Activated CD8-positive, alpha-beta memory T cell treated with anti-CD3 and anti-CD28 coated beads, Interleukin-2, amount 50 U/mL, for 24 hours (primary cell): ENCODE measurements at regions not wholly inside any gene's neighbourhood (a gene's known extent, or its start where the extent isn't known, plus 50 kb on each side); places are given as distances from the start of the nearest gene placed in this dataset.

ENCODE experiments used
- DNase-seq: peaks from one replicate; pipeline ENCODE4 v3.0.0-alpha.2; 2020; ENCODE audit errors: extremely low read depth

DNA sequence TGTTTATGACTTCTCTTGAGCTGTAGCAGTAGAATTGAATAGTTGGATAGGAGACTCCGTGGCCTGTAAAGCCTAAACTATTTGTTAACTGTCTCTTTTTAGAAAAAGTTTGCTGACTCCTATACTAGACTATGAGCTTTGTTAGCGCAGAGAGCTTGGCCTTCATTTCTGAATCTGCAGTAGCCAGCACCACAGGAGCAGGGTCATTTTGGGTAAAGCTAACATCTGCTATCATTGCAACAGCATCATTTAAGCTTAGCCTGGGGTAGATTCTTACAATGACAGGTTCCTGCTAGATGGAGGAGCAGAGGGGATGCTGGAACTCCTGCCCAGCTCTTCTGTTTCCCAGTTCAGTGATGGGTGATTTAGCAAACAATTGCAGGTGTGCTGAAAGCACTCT, 133.7 kb upstream of the ASTN2 start:
- DNase-seq: no peak

DNA sequence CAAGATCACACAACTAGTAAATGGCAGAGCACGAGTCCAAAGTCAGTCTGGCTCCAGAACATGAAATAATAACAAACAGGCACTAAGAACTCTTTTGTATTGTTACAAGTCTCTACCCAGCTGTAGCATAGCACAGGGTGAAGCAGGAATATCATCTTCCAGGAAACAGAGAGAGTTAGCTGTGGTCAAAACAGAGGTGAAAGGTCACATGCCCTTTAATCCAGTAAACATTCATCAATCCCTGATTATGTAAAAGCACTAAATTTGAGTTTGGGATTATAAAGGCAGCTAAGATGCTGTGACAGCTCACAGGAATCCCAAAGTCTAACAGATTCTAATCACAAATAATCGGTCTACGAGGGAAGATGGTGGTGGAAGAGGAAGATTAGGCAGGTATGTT, 133.0 kb upstream of the ASTN2 start:
- no peak for DNase-seq

GRCh38 chr9:117546894-117547678, 132.2 kb upstream of the ASTN2 start:
- DNase-seq: no peak

GRCh38 chr9:117545846-117546245, 131.0 kb upstream of the ASTN2 start:
- DNase-seq: no peak

GRCh38 chr9:117543089-117543488, 128.2 kb upstream of the ASTN2 start:
- no peak for DNase-seq

- no peak for DNase-seq
Observed at GRCh38 chr9:117542021-117542420, 127.2 kb upstream of the ASTN2 start.

GRCh38 chr9:117541181-117541580, 126.3 kb upstream of the ASTN2 start:
- no peak for DNase-seq

DNA sequence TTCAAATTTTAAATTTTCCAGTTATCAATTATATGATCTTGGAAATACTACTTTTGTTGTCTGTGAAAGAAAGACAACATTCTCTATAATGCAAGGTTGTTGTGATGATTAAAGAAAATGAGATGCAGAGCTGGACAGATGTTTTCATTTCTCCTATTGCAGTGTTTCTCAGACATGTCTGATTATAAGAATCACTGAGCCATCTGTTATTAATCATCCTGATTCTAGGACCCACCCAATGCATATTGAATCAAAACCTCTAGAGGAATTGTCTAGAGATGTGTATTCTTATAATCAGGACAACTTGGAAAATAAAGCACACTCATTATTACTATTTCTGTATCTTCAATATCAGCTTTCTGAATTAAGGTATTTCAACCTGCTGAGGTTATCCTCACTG, 121.1 kb upstream of the ASTN2 start:
- DNase-seq: no peak

DNA sequence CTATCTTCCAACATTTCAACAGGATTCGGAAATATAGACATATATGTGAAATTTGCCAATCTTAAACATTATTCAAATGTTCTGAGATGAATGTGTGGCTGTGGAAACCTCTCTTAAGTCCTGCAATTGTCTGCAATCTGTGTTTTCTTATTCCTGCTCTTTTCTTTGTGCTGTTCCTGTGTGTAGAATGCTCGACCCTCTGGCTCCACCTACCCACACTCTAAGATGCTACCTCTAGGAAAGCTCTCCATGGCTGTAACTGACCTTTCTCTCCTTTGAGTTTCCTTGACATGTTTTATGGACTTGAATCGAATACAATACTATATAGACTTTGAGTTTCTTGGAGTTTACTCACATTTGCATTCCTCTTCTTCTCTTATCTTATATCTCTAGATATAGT, 120.6 kb upstream of the ASTN2 start:
- DNase-seq: no peak

DNA sequence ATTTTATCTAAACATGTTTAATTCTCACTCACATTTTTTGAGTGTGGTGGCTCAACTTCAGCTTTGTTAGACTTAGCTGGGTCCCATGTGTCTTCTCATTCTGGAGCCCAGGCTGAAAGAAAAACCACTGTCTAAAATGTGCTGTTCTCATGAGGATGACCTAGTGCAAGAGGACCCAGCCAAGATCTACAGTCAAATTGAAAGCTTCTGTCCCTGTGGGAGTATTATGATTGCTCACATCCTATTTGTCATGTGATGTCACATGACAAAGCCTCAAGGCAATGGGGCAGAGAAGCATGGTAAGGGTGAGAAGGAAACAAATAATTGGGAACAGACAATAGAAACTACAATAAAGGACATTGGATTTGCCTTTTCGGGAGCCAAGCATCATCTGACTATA, 113.4 kb upstream of the ASTN2 start:
- DNase-seq: no peak

GRCh38 chr9:117526674-117527073, 111.8 kb upstream of the ASTN2 start:
- no peak for DNase-seq

GRCh38 chr9:117523531-117524153, 108.8 kb upstream of the ASTN2 start:
- DNase-seq: no peak

- no peak for DNase-seq
Observed at GRCh38 chr9:117521293-117521692, 106.4 kb upstream of the ASTN2 start.

GRCh38 chr9:117516676-117517632, 102.1 kb upstream of the ASTN2 start:
- no peak for DNase-seq

DNA sequence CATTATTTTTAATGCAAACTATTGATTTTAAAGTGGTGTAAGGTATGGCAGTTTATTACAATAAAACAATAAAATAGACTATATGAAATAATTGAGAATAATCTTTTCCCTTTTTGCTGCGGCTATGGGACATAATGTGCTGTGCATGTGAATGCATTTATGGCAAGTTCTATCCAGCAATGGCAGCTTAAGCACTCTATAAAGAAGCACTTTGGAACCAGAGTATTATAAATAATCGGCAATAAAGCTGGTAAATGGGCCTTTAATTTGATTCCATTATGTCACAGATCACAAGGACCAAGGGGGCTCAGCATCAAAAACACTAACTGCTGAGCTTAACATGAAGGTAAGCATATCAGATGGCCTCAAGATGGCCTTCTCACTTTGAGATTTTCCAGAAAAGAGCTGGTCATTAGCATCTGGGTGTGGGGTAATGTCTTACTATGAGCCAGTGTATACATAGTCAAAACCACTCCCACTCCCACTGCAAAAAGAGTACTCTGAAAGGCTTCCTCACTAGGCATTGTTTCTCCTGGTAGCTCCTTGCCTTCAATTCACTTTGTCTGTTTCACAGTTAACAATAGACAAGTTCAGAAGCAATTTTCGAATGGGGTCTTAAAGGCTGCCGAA, 97.1 kb upstream of the ASTN2 start:
- no peak for DNase-seq

- no peak for DNase-seq
Observed at GRCh38 chr9:117496307-117496706, 81.5 kb upstream of the ASTN2 start.

GRCh38 chr9:117494401-117495090, 79.7 kb upstream of the ASTN2 start:
- DNase-seq: no peak

DNA sequence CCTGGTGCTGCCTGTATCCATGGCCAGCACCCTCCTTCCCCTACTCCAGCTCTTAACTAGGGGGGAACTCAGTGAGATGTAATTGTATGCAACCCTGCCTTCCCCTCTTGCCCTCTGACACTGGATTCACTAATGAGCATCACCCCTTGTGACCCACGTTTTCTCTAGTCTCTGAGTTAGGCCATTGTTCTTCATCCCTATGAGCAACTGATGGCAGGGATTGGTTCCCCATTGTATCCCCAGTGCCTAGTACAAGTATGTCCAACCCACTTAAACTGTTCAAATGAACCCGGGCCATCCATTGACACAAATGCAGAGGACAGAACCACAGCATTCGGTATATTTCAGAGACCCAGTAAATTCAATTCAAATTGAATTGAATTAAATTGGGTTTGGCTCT, 77.6 kb upstream of the ASTN2 start:
- DNase-seq: no peak

DNA sequence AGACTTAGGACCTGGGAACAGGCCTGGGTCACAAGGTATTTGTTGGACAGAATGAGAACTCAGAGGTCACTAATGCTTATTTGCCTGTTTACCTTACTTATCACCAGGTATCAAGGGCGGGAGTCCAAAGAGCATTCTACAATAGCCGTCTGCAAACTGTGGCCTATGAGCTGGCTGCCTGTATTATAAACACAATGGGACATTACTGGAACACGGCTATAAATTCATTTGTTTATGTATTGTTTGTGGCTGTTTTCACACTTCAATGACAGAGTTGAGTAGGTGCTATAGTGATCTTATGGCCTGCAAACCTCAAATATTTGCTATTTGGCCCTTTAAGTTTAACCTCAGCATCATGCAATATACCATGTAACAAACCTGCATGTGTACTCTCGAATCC, 76.6 kb upstream of the ASTN2 start:
- no peak for DNase-seq

GRCh38 chr9:117490199-117490598, 75.3 kb upstream of the ASTN2 start:
- no peak for DNase-seq

GRCh38 chr9:117488659-117489058, 73.8 kb upstream of the ASTN2 start:
- no peak for DNase-seq
